Suppressor macrophage (primary cell): ENCODE measurements at regions not wholly inside any gene's neighbourhood (a gene's known extent, or its start where the extent isn't known, plus 50 kb on each side); places are given as distances from the start of the nearest gene placed in this dataset.
"Not testable (repeated sequence)": the region's sequence is repeated elsewhere in the genome, so short reads cannot be mapped to it uniquely, and the experiment has no call there.

ENCODE experiments used
- DNase-seq, 4 experiments: peaks; one replicate each; pipeline ENCODE4 v3.0.0-alpha.2; 2020 to 2022

DNA sequence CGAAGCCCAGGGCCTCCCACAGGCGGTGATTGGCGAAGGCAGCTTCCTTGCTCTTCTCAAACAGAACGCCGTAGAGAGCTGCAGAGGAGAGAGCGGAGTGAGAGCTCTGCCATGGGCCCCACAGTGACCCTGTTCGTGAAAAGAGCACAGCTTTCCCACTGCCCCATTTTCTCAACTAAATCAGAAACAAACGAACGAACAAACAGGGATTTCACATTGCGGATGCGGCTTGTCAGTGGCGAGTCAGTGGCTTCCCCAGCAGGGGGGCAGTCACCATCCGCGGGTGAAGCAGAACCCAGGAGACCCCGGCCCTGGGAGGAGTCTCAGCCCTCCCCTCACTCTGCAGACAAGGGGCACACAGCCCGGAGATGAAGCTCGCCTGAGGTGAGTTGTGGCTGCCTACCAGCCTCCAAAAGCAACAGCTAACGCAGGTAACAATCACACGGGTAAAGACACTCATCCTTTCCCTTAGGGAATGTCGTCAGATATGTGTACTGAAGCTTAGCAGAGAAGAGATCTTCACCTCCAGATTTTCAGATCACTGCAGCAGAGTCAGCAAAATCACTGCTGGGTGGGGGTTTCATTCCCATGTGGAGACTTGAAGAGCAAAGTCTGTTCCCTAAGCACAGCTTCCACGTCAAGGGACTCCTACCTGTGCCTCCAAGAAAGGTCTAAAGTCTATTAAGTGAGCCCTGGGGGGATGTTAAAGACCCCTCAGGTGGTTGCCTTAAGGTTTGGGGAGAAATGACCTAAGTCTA is 51.2 kb upstream of the GPR31 start:
- DNase-seq, result no peak

GRCh38 chr6:167209577-167209975 is 51.8 kb upstream of the GPR31 start:
- no peak for DNase-seq

GRCh38 chr6:167210375-167211294 is 52.9 kb upstream of the GPR31 start:
- no peak for DNase-seq

- no peak for DNase-seq
Measured at GRCh38 chr6:167211295-167211648, 53.5 kb upstream of the GPR31 start.

- peak; percentile 55 to 80 (median 64) for DNase-seq
Measured at GRCh38 chr6:167211881-167212712, 54.3 kb upstream of the GPR31 start.

DNA sequence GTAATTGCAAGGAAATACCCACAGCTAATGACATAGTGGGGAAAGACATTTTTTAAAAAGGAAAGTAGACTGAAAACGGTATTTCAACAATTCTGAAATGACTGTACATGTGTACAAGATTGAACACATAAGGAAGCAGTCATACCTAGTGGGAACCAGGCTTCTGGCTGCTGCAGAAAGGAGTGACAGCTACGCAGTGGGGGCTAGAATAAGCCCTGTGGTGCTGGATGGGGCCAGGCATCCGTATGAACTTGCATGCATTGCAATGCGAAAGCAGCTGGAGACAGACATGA is 54.9 kb upstream of the GPR31 start:
- no peak for DNase-seq

GRCh38 chr6:167214206-167214605 is 56.4 kb upstream of the GPR31 start:
- DNase-seq, result no peak

- DNase-seq, result not testable (repeated sequence)
Measured at GRCh38 chr6:167215429-167216250, 57.9 kb upstream of the GPR31 start.

- DNase-seq, result not testable (repeated sequence)
Measured at GRCh38 chr6:167216390-167217050, 58.7 kb upstream of the GPR31 start.

DNA sequence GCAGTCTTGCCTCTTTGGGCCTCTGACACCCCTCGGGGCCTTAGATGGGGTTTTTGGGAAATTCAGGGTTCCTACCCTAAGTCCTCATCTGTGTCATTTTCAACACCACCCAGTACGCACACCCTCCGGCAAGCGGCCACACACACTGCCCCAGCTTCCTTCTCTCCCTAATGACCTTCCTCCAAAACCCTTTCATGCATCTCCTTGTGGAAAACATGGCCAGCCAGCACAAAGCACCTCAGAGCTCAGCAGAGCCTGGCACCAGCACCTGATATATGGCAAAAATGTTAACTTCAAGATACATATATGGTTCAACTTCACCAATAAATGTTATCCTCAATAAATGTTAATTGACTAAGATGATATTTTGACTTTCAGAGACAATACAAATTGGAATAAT is 59.3 kb upstream of the GPR31 start:
- DNase-seq, result not testable (repeated sequence)

DNA sequence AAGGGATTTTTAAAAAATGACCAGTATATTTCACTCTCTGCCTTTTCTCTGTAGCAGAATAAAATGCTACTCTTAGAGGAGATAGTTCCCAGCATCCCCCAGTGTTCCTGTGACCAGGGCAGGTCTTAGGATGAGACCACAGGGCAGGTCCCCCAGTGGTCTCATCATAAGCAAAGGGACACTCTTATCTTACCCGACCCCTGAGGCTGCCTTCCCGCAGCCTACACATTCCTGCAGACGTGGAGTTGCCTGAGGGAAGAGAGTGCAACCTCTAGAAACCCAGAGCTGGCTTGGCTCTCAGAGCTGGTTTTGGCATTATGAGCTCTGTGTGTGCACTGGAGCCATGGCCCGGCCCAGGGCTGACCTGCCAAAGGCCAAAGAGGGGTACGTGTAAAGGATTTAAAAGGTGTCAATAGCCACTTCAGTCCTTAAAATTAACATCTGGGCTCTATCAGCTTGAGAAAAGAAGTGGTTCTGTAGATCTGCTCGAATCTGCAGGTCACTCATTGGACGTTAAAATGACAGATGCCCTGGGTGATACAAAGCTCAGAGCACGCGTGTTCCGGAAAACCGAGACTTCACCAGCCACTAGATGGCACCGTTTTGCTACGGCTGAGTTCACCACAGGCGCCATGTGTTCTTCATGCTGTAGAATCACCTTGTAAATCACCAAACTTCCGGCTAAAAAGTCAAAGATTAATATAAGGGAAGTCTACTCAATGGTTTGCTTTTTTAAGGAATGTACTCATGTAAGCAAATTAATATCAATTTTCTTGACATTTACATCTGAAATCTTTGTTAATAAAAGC is 60.4 kb upstream of the GPR31 start:
- peak; percentile 26 to 47 (median 33) for DNase-seq

DNA sequence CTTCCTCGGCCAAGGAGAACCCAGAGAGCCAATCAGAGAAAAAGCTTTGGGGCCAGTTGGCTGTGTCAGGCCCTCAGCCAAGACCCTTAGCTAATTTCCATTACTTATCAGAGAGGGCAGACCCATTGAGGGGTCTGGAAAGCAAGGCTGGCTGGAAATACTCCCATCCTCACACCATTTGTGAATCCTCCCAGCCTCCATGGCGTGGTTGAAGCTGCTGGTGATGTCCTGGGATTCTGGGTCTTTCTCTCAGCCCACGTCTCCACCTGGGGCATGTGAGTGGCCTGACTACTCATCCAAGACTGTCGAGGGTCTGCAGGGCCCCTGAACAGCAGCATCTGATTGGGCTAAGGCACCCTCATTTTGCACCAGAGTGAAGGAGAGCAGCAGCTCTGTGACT is 61.3 kb upstream of the GPR31 start:
- not testable (repeated sequence) for DNase-seq

GRCh38 chr6:167219967-167220512 is 62.3 kb upstream of the GPR31 start:
- DNase-seq, result no peak

- no peak for DNase-seq
Measured at GRCh38 chr6:167221400-167222201, 63.8 kb upstream of the GPR31 start.

- peak in 2 of 4 experiments; percentile 4 to 14 for DNase-seq
Measured at GRCh38 chr6:167225566-167226382, 65.3 kb upstream of the UNC93A start.

DNA sequence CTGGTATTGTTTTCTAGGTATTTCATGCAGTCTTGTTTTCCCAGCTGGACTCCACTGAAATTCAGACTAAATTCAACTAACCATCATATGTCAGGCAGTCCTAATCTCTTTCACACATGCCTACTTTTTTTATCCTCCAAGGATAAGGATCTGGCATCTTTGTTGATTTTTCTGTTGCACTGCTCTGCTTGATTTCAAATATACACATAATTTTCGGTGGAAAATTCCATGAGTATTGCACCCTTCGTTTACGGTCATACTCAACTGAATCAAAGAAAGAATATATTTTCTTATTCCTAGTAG is 64.8 kb upstream of the UNC93A start:
- no peak for DNase-seq

DNA sequence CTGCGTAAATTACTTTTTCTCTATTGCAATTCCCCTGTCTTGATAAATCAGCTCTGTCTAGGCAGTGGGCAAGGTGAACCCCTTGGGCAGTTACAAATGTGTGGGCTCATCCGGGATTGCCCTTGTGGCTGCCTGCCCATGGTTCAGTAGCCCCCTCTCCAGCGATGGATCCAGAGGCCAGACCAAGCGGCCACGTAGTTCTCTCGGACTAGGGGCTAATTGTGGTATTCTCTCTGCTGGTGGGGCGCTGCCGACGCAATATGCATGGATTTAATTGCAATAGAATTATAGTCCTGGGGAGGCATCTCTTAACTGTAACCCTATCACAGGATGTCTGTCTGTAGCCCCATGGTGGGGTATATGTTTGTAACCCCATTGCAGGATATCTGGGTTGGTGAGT is 64.3 kb upstream of the UNC93A start:
- no peak for DNase-seq

DNA sequence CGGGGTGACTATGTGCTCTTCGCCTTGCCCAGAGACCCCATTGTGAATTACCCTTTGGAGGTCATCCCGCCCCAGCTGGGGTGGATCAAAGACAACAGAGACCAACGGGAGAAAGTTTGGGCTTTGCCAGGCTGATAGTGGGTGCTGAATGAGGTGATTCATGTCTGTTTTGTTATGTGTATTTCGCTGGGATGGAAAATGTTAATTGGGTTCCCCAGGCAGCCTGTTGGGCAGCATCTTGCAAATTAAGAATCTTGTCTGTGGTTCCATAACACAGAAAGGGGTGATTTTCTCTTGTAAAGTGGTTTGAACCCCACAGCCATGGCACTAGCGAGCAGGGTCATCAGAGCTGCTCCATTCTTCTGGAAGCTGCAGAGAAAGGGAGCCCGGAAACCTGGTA is 63.1 kb upstream of the UNC93A start:
- DNase-seq, result no peak

- DNase-seq, result no peak
Measured at GRCh38 chr6:167229586-167229985, 61.5 kb upstream of the UNC93A start.
